Tibial nerve (tissue), 3 donors: ENCODE measurements at regions not wholly inside any gene's neighbourhood (a gene's known extent, or its start where the extent isn't known, plus 50 kb on each side); places are given as distances from the start of the nearest gene placed in this dataset.

ENCODE experiments used
- CTCF ChIP-seq, 5 experiments: fragments of 200-600 bp in 3 of 5; fragments of 450-650 bp in 2 of 5; sonication (generic) in 3 of 5; IDR thresholded peaks; one replicate each; pipeline ENCODE4 v1.5.1; 2016 to 2019; ENCODE audit warnings: antibody characterized with exemption in 5 of 5, mild to moderate bottlenecking in 3 of 5, moderate library complexity in 2 of 5
- POLR2A ChIP-seq, 2 donors: fragments of 450-650 bp; IDR thresholded peaks; one replicate each; pipeline ENCODE4 v1.6.1; 2017; ENCODE audit warnings: antibody characterized with exemption in 2 of 2, mild to moderate bottlenecking in 2 of 2, moderate library complexity in 2 of 2

- TF ChIP-seq CTCF (IDR thresholded peaks at IDR 0.05) (no peak), POLR2A (IDR thresholded peaks at IDR 0.05) (no peak)
Observed at GRCh38 chr6:43900560-43900915, 130.5 kb downstream of the VEGFA start.
